Activated CD4-positive, CD25-positive, alpha-beta regulatory T cell treated with anti-CD3 and anti-CD28 coated beads, Interleukin-2, amount 50 U/mL, for 24 hours (primary cell): ENCODE measurements at regions not wholly inside any gene's neighbourhood (a gene's known extent, or its start where the extent isn't known, plus 50 kb on each side); places are given as distances from the start of the nearest gene placed in this dataset.

Experiments
- ATAC-seq, 2 donors: fragments of 150-1000 bp; cut with Tn5 transposase; one replicate each; pipeline ENCODE4 v1.10.0; 2021; ENCODE audit warnings: mild to moderate bottlenecking in 1 of 2, moderate library complexity in 1 of 2

DNA sequence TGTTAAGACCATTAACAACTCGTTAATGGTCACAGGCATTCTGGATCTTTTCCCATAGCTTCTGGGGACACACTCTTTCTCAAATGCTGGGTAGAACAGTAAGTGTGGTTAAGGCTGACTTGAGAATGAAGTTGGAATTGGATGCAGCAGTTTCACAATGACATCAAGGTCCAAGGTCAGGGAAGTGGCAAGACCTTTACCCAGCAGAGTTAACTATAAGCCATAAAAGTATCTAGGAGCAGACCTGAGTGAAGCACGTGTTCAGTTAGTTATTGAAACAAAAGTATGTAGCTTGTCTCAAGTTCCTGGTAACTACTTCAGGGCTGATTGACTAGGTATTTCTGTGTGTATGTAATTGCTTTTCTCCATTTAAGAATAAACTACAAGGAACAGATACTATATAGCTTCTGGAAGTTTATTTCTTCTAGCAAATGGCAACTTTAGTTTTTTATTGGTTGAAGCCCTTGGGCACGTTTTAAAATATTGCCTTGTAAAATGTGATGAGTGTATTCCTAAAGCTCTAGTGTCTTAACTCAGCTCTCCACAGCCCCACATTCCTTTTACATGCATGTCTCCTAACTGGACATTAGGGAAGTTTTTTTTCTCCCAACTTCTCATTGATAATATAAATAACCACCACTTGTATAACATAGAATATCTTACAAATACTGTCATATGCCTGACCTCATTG lies 479.0 kb upstream of the CITED2 start:
- ATAC-seq: no peak

DNA sequence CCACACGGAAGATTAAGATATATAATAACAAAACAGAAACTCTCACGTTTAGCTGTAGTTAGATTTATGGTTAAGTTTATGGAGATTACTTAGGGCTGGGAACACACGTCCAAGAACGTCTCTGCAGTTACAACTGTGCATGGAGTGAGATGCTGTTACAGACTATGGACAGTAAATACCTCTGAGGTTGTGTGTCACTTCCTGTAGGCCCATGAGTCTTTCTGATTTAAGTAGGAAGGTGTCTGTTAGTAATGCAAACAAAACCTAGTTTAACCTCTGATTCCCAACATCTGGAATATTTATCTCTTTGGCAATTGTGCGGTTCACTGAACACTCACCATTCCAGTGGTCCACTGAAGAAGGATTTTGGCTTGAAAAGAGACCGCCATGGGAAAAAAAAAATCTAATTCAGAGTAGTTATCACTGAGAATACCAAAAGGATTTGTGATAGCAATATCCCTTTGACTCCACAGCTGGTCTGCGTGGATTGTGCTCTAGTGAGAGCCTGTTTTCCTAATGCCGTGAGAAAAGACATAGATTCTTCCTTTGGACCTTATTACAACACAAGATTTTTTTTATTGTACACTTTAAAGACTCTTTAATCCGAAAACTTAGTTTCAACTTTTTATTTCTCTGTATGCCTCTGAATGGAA lies 478.2 kb upstream of the CITED2 start:
- ATAC-seq: no peak

DNA sequence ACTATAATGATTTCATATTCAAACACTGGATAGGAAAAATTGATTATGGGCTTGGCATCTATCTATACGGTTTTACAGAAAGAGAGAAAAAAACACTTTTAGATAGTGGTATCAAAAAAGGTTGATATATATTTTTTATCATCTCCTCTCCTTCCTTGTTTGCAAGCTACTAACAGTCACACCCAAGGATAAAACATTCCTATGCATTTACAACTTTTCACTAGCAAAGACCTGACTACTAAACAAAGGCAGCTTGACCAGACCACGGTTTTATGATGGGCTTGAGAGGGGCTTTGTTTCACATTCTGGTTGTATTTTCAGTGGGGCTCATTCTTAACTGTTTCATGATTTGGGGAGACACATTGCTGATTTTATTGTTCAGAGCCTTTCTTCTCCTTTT lies 477.6 kb upstream of the CITED2 start:
- ATAC-seq: no peak

DNA sequence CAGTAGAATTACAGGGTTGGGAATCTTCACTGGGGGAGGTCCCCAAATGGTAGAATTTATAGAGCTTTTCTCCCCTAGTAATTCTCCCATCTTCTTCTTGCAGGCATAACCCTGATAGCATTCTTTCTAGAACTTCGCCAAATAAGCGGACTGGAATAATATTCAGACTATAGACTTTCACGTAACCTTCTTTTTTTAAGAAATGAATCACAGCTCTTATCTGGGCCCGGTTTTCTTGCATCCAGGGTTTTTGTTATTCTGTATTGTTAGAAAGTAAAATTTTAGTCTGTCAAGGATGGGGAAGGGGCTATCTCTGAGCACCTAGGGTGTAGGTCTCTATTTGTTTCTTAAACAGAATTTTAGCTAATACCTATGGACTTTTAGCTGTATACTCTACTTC lies 476.8 kb upstream of the CITED2 start:
- no peak for ATAC-seq

DNA sequence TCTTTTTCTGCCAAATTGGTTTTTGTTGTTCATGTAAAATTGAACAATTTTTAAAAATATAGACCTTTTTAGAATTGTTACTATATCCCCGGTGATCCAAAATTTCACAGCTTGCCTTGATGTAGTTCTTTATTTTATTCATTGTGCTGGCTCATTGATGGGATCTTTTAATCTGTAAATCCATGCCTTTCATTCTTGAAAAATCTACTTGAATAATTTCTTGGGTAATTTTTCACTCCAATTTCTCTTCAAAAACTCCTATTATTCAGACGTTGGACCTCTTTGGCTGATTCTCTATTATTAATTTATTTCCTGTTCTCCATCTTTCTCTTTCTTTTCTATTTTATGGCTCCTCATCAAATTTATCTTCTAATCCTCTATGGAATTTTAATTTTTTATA lies 476.1 kb upstream of the CITED2 start:
- no peak for ATAC-seq

GRCh38 chr6:139847457-139847813 lies 473.0 kb upstream of the CITED2 start:
- ATAC-seq: no peak

- no peak for ATAC-seq
These were observed 472.3 kb upstream of the CITED2 start for GRCh38 chr6:139846538-139847456.

DNA sequence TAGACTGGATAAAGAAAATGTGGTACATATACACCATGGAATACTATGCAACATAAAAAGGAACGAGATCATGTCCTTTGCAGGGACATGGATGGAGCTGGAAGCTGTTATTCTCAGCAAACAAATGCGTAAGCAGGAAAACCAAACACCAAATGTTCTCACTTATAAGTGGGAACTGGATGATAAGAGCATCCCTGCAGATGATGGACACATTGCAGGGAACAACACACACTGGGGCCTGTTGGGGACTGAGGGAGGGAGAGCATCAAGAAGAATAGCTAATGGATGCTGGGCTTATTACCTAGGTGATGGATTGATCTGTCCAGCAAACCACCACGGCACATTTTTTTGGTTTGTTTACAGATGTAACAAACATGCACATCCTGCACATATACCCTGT lies 470.5 kb upstream of the CITED2 start:
- ATAC-seq: no peak

DNA sequence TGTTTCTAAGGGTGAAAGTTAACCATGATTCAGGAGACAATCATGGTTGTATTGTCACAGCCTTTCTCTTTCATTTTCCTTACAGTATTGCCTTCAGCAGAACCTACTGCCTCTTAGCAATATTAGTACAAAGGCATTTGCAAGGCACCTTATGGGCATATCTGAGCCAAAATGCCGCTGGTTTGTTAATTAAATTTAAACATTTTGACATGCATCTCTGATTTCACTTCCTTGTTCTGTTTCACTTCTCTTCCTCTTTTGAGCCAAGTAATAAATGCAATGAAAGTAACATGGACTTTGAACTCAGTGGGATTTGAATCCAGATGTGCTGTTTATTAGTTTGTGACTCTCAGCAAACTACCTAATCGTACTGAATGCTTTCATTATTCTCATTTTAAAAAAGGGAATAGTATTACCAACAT lies 467.4 kb upstream of the CITED2 start:
- peak in 1 of 2 donors; percentile 20 for ATAC-seq

GRCh38 chr6:139839506-139840156 lies 465.2 kb upstream of the CITED2 start:
- no peak for ATAC-seq

DNA sequence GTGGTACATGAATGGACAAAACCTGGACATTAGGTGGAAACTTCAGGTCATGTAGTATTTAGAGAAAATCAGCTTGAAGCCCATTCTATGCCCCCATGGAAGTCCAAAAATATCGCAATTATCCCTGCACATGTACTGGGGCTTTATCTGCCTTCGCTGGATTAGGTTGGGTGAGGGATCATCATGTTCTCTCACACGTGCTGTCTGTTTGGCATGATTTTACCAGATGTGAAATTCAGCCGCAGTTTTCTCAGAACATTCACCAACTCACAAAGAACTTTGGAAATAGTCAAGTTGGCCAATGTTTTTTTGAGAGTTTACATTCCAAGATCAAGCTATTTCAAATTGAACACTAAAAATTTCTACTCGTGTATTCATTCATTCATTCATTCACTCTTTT lies 459.8 kb upstream of the CITED2 start:
- ATAC-seq: no peak

DNA sequence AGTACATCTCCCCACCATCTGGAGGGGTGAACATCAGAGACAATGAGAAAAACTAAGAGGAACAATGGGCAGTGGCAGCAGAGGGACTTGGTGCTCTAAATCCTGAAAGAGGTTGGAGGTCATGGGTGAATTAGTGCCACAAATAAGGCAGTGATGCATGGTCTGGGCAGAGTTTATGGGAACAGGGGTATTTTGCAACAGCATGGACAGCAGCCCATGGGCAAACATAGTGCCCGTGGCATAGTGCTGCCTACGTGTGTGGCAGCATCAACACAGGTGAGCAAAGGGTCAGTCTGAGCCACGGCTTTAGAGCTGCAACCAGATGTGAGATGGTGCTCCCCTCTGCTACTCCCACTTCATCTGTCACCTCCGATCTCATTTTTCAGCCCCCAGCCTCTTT lies 459.1 kb upstream of the CITED2 start:
- ATAC-seq: no peak

GRCh38 chr6:139832493-139833305 lies 458.3 kb upstream of the CITED2 start:
- no peak for ATAC-seq

GRCh38 chr6:139829576-139829975 lies 455.1 kb upstream of the CITED2 start:
- no peak for ATAC-seq

GRCh38 chr6:139828751-139829519 lies 454.5 kb upstream of the CITED2 start:
- ATAC-seq: no peak

DNA sequence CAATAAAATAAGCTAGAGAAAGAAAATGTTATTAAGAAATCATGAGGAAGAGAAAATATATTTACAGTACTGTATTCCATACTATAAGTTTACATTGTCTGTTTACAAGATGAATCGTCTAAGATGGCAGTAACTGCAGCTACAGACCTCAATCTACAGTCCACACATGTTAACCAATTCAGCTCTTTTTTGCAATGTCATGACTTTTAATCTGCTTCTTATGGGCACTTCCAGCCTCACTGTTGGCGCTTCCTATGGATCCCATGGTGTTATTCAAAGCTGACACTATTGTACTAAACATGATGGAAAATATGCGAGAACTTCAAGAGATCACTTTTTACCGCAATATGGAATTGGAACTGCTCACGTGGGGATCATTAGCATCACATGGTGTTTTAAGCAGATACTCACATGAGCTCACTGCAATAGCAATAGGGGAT lies 451.5 kb upstream of the CITED2 start:
- no peak for ATAC-seq

DNA sequence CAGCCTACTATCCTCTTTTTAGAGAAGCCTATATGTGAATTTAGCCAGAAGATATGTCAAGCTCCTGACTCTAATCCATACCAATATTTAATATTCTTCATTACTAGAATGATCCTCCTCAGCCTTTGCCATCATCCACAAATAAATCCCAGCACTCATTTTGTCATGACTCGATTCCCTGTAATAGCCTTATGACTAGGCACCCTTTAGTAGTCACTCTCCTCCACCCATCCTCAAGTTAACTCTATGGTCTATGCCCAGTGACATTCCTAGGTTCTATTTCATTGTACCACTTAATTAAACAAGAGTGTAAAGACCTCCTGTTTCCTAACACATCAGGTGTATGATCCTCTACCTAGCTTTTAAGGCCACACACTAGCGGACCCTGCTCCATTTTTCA lies 450.4 kb upstream of the CITED2 start:
- ATAC-seq: no peak

DNA sequence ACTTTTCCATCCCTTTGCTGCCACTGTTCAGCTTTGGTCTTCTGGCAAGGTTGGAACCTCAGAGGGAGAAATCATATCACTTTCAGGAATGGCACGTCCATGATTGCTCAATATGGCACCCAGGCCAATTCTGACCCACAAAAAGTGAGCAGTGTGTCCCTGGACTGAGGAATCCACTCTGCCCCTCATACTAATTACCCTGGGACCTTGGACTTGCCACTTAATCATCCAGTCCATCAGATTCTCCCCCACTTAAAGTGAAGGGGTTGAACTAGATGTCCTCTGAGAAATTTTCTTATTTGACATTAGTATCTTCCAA lies 449.3 kb upstream of the CITED2 start:
- ATAC-seq: no peak

GRCh38 chr6:139823099-139823807 lies 448.8 kb upstream of the CITED2 start:
- no peak for ATAC-seq

DNA sequence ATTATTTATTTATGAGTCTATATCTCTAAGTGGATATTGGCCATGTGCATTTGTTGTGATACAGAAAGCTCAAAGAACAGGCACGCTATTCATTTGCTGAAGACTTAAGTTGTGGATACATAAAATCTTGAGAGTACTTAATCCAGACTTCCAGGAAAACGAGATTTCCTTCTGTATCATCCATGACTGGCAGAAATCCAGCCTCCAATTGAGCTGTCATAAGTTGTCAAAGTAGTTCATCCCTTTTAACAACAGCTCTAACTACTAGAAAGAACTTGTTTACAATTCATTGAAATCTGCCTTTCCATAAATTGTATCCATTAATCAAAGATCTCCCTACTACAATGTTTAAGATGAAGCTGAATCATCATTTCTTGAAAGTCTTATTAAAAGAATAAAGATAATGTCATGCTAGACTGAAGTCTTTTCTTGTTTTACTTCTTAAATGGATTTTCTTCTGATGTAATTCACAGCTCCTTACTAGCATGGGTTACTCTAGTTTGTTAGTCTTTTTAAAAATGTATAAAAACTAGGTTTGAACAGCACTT lies 447.3 kb upstream of the CITED2 start:
- ATAC-seq: no peak

GRCh38 chr6:139820210-139820609 lies 445.8 kb upstream of the CITED2 start:
- ATAC-seq: no peak
